Midbrain (tissue), 1 donor: ENCODE measurements at regions not wholly inside any gene's neighbourhood (a gene's known extent, or its start where the extent isn't known, plus 50 kb on each side); places are given as distances from the start of the nearest gene placed in this dataset.

ENCODE experiments used
- DNase-seq: peaks from one replicate; lab custom pipeline; 2025; lab: John Stamatoyannopoulos, UW

- no peak for DNase-seq
These were observed 105.7 kb upstream of the KL start for GRCh38 chr13:32910530-32910929.

GRCh38 chr13:32911506-32911905 is 104.7 kb upstream of the KL start:
- peak; percentile 9 for DNase-seq

GRCh38 chr13:32914686-32915085 is 101.5 kb upstream of the KL start:
- DNase-seq = no peak

- DNase-seq = no peak
These were observed 98.7 kb upstream of the KL start for GRCh38 chr13:32917504-32917903.

- DNase-seq = no peak
These were observed 92.5 kb upstream of the KL start for GRCh38 chr13:32923725-32924124.

- no peak for DNase-seq
These were observed 91.3 kb upstream of the KL start for GRCh38 chr13:32924886-32925285.

GRCh38 chr13:32925506-32925905 is 90.7 kb upstream of the KL start:
- DNase-seq = no peak

GRCh38 chr13:32932376-32932775 is 83.8 kb upstream of the KL start:
- DNase-seq = no peak

- DNase-seq = no peak
These were observed 79.5 kb upstream of the KL start for GRCh38 chr13:32936716-32937115.

GRCh38 chr13:32938314-32938713 is 77.9 kb upstream of the KL start:
- DNase-seq = no peak

GRCh38 chr13:32938907-32939306 is 77.3 kb upstream of the KL start:
- DNase-seq = no peak

- DNase-seq = peak; percentile 15
These were observed 75.6 kb upstream of the KL start for GRCh38 chr13:32940601-32941000.

GRCh38 chr13:32941368-32941767 is 74.9 kb upstream of the KL start:
- DNase-seq = no peak

GRCh38 chr13:32946558-32946957 is 69.7 kb upstream of the KL start:
- DNase-seq = no peak

GRCh38 chr13:32947411-32948276 is 68.6 kb upstream of the KL start:
- no peak for DNase-seq

GRCh38 chr13:32949820-32950219 is 66.4 kb upstream of the KL start:
- DNase-seq = no peak

- no peak for DNase-seq
These were observed 64.6 kb upstream of the KL start for GRCh38 chr13:32951580-32951979.

GRCh38 chr13:32955881-32956594 is 60.2 kb upstream of the KL start:
- DNase-seq = no peak

- no peak for DNase-seq
These were observed 59.7 kb upstream of the KL start for GRCh38 chr13:32956595-32956933.

- no peak for DNase-seq
These were observed 55.6 kb upstream of the KL start for GRCh38 chr13:32960626-32961025.

- DNase-seq = no peak
These were observed 54.5 kb upstream of the KL start for GRCh38 chr13:32961724-32962123.

- no peak for DNase-seq
These were observed 53.9 kb upstream of the KL start for GRCh38 chr13:32962342-32962741.

- DNase-seq = no peak
These were observed 51.2 kb upstream of the KL start for GRCh38 chr13:32964987-32965386.
